Neural progenitor cell (in vitro differentiated cells): ENCODE measurements at regions not wholly inside any gene's neighbourhood (a gene's known extent, or its start where the extent isn't known, plus 50 kb on each side); places are given as distances from the start of the nearest gene placed in this dataset.

ENCODE experiments used
- EZH2 ChIP-seq: fragments of 200-600 bp; sonication (generic); IDR thresholded peaks from 2 replicates; pipeline ENCODE4 v1.6.1; 2017; ENCODE audit warnings: antibody characterized with exemption, mild to moderate bottlenecking, moderate library complexity
- TF ChIP-seq, protein P1 (sequence below): fragments of 200-600 bp; sonication (generic); IDR thresholded peaks from 2 replicates; pipeline ENCODE4 v1.5.1; 2017; ENCODE audit warnings: antibody characterized with exemption, mild to moderate bottlenecking

DNA sequence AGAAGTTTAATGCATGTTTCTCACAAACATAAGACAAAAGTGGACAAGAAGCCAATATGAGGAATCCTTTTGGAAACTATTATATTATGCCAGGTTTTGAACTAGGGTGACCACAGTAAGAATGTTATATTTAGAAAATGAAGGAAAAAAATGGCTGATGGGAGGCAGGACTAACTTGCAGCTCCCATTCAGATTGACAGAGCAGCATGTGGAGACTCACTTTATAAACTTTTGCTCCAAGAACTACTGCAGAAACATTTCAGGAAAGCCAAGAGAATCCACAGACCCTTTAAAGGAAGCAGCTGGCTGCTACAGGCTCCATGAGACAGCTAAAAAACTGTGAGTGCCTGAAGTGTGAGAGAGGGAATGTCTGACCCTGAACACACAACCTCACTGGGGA lies 738.6 kb upstream of the GRIA3 start:
- TF ChIP-seq EZH2: no peak
- TF ChIP-seq, protein P1, sequence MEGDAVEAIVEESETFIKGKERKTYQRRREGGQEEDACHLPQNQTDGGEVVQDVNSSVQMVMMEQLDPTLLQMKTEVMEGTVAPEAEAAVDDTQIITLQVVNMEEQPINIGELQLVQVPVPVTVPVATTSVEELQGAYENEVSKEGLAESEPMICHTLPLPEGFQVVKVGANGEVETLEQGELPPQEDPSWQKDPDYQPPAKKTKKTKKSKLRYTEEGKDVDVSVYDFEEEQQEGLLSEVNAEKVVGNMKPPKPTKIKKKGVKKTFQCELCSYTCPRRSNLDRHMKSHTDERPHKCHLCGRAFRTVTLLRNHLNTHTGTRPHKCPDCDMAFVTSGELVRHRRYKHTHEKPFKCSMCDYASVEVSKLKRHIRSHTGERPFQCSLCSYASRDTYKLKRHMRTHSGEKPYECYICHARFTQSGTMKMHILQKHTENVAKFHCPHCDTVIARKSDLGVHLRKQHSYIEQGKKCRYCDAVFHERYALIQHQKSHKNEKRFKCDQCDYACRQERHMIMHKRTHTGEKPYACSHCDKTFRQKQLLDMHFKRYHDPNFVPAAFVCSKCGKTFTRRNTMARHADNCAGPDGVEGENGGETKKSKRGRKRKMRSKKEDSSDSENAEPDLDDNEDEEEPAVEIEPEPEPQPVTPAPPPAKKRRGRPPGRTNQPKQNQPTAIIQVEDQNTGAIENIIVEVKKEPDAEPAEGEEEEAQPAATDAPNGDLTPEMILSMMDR: no peak
